ENCODE measurements at regions not wholly inside any gene's neighbourhood (a gene's known extent, or its start where the extent isn't known, plus 50 kb on each side); places are given as distances from the start of the nearest gene placed in this dataset.

DNA sequence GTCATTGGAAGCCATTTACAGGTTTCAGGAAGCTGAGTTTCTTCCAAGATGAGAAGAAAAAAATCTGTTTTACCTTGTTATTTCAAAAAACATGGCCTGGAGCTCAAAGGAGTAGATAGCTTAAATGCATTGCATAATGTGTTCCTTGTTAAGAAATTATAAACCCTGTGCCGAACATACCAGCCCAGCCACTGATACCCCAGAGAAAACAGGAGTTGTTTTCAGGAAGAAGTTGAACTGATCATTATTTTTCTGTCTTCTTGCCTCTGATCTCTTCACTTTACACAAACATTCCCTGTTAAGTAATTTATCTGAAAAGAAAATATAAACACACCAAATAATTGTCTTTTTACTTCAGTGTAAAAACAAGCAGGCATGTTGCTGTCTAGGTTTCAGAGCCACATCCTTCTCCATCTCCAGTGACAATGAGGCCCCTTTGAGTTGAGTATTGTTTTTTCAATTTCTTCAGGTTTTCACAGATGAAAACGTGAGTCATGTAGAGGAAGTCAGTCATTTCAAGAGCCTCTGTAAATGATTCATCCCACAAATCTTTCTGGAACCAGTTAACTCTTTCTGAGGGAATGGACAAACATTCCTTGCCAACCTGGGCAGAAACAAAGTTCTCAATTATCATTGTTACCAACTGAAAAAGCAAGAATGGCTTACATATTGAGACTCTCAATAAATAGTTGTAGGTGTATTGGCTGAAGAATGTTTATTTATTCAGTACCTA, 244.2 kb downstream of the IPMK start:
- TF ChIP-seq, protein P1, sequence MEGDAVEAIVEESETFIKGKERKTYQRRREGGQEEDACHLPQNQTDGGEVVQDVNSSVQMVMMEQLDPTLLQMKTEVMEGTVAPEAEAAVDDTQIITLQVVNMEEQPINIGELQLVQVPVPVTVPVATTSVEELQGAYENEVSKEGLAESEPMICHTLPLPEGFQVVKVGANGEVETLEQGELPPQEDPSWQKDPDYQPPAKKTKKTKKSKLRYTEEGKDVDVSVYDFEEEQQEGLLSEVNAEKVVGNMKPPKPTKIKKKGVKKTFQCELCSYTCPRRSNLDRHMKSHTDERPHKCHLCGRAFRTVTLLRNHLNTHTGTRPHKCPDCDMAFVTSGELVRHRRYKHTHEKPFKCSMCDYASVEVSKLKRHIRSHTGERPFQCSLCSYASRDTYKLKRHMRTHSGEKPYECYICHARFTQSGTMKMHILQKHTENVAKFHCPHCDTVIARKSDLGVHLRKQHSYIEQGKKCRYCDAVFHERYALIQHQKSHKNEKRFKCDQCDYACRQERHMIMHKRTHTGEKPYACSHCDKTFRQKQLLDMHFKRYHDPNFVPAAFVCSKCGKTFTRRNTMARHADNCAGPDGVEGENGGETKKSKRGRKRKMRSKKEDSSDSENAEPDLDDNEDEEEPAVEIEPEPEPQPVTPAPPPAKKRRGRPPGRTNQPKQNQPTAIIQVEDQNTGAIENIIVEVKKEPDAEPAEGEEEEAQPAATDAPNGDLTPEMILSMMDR (optimal IDR thresholded peaks at IDR 0.05 in 1 of 3, IDR thresholded peaks at IDR 0.05 in 1 of 3, conservative IDR thresholded peaks at IDR 0.05 in 1 of 3; ENCODE audit: extremely low read depth in 1 of 3, insufficient read depth in 2 of 3, low read length in 3 of 3), result no peak
- TF ChIP-seq EZH2 (IDR thresholded peaks at IDR 0.05; ENCODE audit: low read length), result no peak

Data from keratinocyte (primary cell).